ENCODE measurements at regions not wholly inside any gene's neighbourhood (a gene's known extent, or its start where the extent isn't known, plus 50 kb on each side); places are given as distances from the start of the nearest gene placed in this dataset.
"Not testable (repeated sequence)": the region's sequence is repeated elsewhere in the genome, so short reads cannot be mapped to it uniquely, and the experiment has no call there.

DNA sequence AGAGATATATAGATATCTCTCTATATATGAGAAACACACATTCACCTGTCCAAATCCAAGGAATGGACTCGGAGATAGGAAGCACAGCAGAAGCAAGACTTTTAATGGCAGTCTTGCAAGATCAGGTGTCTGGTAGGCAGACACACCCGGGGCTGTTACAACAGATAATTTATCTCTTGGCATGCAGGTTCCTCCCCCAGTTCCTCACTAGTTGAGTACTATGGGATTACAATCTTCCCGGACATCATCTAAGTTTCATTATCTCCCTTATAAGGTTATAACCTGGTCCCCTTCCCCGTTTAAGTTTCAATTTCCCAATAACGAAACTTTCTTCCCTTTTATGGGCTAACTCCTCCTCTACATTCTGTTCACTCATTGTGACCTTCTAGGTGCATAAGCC is 399.3 kb downstream of the PPP1R3A start:
- H4K20me1 ChIP-seq (ENCODE audit: insufficient read depth, poor library complexity, severe bottlenecking) = no peaks in the 10 kb centered on the region
- H3K27me3 ChIP-seq = no peaks in the 10 kb centered on the region
- no peaks in the 10 kb centered on the region for H3K9me3 ChIP-seq (ENCODE audit: low read depth)
- H3K36me3 ChIP-seq (replicated peaks; ENCODE audit: insufficient read depth, low read depth) = no peaks in the 10 kb centered on the region
- no peak overlapping the region for H2AFZ ChIP-seq
- no peaks in the 10 kb centered on the region for H3K4me1 ChIP-seq (ENCODE audit: insufficient read depth)
- H3K9me2 ChIP-seq (replicated peaks; ENCODE audit: insufficient read depth) = no peaks in the 10 kb centered on the region
- no peak overlapping the region for H3K4me3 ChIP-seq
- TF ChIP-seq EZH2phosphoT487 (IDR thresholded peaks at IDR 0.05; ENCODE audit: low read depth, severe bottlenecking, unreplicated experiment) (no peak), EZH2 (IDR thresholded peaks at IDR 0.05; ENCODE audit: borderline replicate concordance) (no peak)
- TF ChIP-seq, protein P1, sequence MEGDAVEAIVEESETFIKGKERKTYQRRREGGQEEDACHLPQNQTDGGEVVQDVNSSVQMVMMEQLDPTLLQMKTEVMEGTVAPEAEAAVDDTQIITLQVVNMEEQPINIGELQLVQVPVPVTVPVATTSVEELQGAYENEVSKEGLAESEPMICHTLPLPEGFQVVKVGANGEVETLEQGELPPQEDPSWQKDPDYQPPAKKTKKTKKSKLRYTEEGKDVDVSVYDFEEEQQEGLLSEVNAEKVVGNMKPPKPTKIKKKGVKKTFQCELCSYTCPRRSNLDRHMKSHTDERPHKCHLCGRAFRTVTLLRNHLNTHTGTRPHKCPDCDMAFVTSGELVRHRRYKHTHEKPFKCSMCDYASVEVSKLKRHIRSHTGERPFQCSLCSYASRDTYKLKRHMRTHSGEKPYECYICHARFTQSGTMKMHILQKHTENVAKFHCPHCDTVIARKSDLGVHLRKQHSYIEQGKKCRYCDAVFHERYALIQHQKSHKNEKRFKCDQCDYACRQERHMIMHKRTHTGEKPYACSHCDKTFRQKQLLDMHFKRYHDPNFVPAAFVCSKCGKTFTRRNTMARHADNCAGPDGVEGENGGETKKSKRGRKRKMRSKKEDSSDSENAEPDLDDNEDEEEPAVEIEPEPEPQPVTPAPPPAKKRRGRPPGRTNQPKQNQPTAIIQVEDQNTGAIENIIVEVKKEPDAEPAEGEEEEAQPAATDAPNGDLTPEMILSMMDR (IDR thresholded peaks at IDR 0.05; ENCODE audit: poor library complexity) = no peak
- no peak for DNase-seq (ENCODE audit: low spot score)
- H3K27ac ChIP-seq = no peak overlapping the region
- 69% methylated on average over 5 of the region's 5 CpGs for WGBS (ENCODE audit: low lambda C conversion rate, missing lambda C conversion rate)
- H3K79me2 ChIP-seq = no peaks in the 10 kb centered on the region
- no peak overlapping the region for H3K4me2 ChIP-seq

DNA sequence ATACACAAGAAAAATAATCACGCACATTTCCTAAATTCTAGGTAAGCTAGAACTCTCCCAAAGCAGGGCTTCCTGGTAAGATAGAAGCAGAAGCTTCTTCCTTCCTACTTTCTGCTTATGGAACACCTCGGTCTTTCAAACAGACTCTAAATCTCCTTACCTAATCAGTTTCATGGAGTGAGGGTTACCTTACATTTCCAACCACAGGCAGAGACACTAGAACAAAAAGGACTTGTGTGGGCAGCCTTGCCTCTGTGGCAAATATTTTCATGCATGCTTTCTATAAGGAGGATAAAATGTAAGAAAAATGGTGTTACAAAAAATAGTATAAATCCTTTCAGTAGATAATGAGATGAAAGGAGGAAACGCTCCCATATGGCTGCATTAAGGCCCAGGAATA is 386.3 kb upstream of the SMIM30 start:
- no peaks in the 10 kb centered on the region for H3K4me1 ChIP-seq (ENCODE audit: insufficient read depth)
- no peak overlapping the region for H2AFZ ChIP-seq
- no peaks in the 10 kb centered on the region for H3K27me3 ChIP-seq
- no peak for DNase-seq (ENCODE audit: low spot score)
- H3K36me3 ChIP-seq (replicated peaks; ENCODE audit: insufficient read depth, low read depth) = no peaks in the 10 kb centered on the region
- H4K20me1 ChIP-seq (ENCODE audit: insufficient read depth, poor library complexity, severe bottlenecking) = no peaks in the 10 kb centered on the region
- H3K79me2 ChIP-seq = no peaks in the 10 kb centered on the region
- TF ChIP-seq EZH2phosphoT487 (IDR thresholded peaks at IDR 0.05; ENCODE audit: low read depth, severe bottlenecking, unreplicated experiment) (no peak), EZH2 (IDR thresholded peaks at IDR 0.05; ENCODE audit: borderline replicate concordance) (no peak)
- TF ChIP-seq, protein P1 (IDR thresholded peaks at IDR 0.05; ENCODE audit: poor library complexity) = no peak
- WGBS (ENCODE audit: low lambda C conversion rate, missing lambda C conversion rate) = 58% methylated on average over 3 of the region's 3 CpGs
- H3K4me3 ChIP-seq = no peak overlapping the region
- H3K9me3 ChIP-seq (ENCODE audit: low read depth) = no peaks in the 10 kb centered on the region
- H3K27ac ChIP-seq = no peak overlapping the region
- no peak overlapping the region for H3K4me2 ChIP-seq
- no peaks in the 10 kb centered on the region for H3K9me2 ChIP-seq (replicated peaks; ENCODE audit: insufficient read depth)

DNA sequence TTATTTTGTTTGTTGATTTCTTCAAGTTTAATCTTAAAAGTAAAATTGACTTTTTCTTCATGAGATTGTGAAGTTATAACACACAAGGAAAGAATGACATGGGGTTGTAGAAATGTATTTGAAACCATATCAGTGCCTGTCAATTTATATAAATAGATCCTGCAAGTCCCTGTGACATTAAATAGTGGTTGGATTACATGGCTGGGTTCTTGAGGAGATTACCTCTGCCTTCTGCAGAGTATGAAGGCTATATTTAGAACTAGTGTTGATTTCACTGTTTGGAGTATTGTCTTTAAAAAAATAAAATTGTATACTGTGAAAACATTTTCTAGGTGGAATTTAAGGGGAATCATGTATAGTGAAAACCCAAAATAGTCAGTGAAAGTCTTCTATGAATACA is 385.8 kb upstream of the SMIM30 start:
- Histone ChIP-seq H3K79me2 (no peaks in the 10 kb centered on the region), H2AFZ (no peak overlapping the region), H3K4me2 (no peak overlapping the region), H3K9me3 (ENCODE audit: low read depth) (no peaks in the 10 kb centered on the region), H3K27ac (no peak overlapping the region), H3K4me1 (ENCODE audit: insufficient read depth) (no peaks in the 10 kb centered on the region), H3K27me3 (no peaks in the 10 kb centered on the region), H3K9me2 (replicated peaks; ENCODE audit: insufficient read depth) (no peaks in the 10 kb centered on the region), H4K20me1 (ENCODE audit: insufficient read depth, poor library complexity, severe bottlenecking) (no peaks in the 10 kb centered on the region), H3K4me3 (no peak overlapping the region), H3K36me3 (replicated peaks; ENCODE audit: insufficient read depth, low read depth) (no peaks in the 10 kb centered on the region)
- no peak for TF ChIP-seq EZH2 (IDR thresholded peaks at IDR 0.05; ENCODE audit: borderline replicate concordance)
- TF ChIP-seq, protein P1 (IDR thresholded peaks at IDR 0.05; ENCODE audit: poor library complexity) = no peak
- no peak for TF ChIP-seq EZH2phosphoT487 (IDR thresholded peaks at IDR 0.05; ENCODE audit: low read depth, severe bottlenecking, unreplicated experiment)
- no peak for DNase-seq (ENCODE audit: low spot score)

DNA sequence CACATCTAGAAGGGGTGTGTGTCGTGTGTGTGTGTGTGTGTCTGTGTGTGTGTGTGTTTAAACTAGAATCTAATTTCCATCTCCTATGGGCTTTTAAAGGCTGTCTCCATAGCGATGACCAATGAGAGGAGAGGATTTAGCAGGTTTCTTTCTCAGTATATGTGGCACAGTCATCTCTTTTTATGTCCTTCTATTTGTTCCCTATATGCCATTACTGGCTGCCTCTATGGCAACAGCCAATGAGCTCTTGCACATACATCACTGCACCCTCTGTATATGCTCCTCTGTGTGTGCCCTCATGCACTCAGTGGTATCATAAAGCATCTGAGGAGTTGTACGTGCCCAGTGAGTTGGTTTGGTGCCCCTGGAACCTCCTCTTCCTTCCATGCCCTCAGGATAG is 378.2 kb upstream of the SMIM30 start:
- H3K9me2 ChIP-seq (replicated peaks; ENCODE audit: insufficient read depth); H2AFZ ChIP-seq; H3K4me2 ChIP-seq; H4K20me1 ChIP-seq (ENCODE audit: insufficient read depth, poor library complexity, severe bottlenecking); H3K79me2 ChIP-seq; DNase-seq (ENCODE audit: low spot score); H3K4me1 ChIP-seq (ENCODE audit: insufficient read depth); H3K27me3 ChIP-seq; H3K27ac ChIP-seq; H3K36me3 ChIP-seq (replicated peaks; ENCODE audit: insufficient read depth, low read depth); H3K4me3 ChIP-seq; H3K9me3 ChIP-seq (ENCODE audit: low read depth): not testable (repeated sequence)
- WGBS (ENCODE audit: low lambda C conversion rate, missing lambda C conversion rate) = 63% methylated on average over 3 of the region's 3 CpGs

DNA sequence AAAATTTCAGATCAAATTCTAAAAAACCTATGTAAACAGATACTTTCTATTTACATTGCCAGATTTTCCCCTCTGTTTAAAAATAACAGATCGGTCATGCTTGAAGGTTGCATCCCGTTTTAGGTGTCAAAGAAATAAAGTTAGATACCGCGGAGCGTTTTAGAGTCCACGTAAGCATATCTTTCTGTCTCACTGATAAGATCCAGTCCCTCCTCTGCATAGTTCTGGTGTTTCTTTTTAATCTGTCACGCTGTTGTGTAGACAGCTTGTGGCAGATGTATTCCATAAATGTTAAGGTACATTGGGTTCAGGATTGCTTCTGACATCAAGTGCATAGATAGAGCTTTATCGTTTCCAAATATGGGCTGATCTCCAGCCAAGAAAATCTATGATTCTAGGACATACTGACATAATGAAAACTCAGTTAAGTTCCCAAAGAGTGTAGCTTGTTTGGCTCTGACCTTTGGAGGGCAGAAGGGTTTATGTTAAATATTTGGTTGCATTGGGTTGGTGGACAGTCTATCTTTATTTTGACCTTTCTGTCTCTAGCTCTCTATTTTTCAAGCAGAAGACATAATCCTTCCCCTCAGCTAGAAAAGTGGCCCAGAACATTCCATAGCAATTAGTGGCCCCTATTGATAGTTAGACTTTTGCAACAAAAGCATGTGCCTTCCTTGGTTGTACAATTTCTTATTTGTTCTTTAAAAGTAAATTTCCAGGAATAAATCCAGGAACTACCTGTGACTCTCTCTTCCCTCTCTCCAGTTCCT is 376.6 kb upstream of the SMIM30 start:
- H3K36me3 ChIP-seq (replicated peaks; ENCODE audit: insufficient read depth, low read depth); H3K4me2 ChIP-seq; H3K9me2 ChIP-seq (replicated peaks; ENCODE audit: insufficient read depth); H3K4me3 ChIP-seq; H3K79me2 ChIP-seq; H2AFZ ChIP-seq; H3K27ac ChIP-seq; H3K27me3 ChIP-seq; DNase-seq (ENCODE audit: low spot score); H3K9me3 ChIP-seq (ENCODE audit: low read depth); H4K20me1 ChIP-seq (ENCODE audit: insufficient read depth, poor library complexity, severe bottlenecking); H3K4me1 ChIP-seq (ENCODE audit: insufficient read depth): not testable (repeated sequence)
- 79% methylated on average over 6 of the region's 8 CpGs for WGBS (ENCODE audit: low lambda C conversion rate, missing lambda C conversion rate)
